NB4 (cell line): ENCODE measurements at regions not wholly inside any gene's neighbourhood (a gene's known extent, or its start where the extent isn't known, plus 50 kb on each side); places are given as distances from the start of the nearest gene placed in this dataset.

Source experiments
- DNase-seq: peaks from one replicate; pipeline ENCODE4 v3.0.0; 2010; ENCODE audit warnings: low read depth
- H3K4me3 ChIP-seq: one replicate; pipeline ENCODE4 v1.5.1; 2011; ENCODE audit warnings: mild to moderate bottlenecking, low read depth, low read length, moderate library complexity
- CTCF ChIP-seq: IDR thresholded peaks from one replicate; pipeline ENCODE4 v1.5.1; 2012; ENCODE audit warnings: low read depth, low read length
- MAX ChIP-seq: IDR thresholded peaks from 2 replicates; pipeline ENCODE4 v1.6.1; 2011; ENCODE audit warnings: low read depth, low read length
- MYC ChIP-seq: IDR thresholded peaks from 2 replicates; pipeline ENCODE4 v1.6.1; 2011; ENCODE audit warnings: low read depth, low read length
- POLR2A ChIP-seq: IDR thresholded peaks from 2 replicates; pipeline ENCODE4 v1.6.1; 2011; ENCODE audit warnings: mild to moderate bottlenecking; ENCODE audit not compliant: insufficient read length; ENCODE audit errors: extremely low read depth

- DNase-seq = no peak
- TF ChIP-seq MYC (no peak), MAX (no peak), POLR2A (no peak), CTCF (no peak)
- H3K4me3 ChIP-seq = no peak overlapping the region
Measured at GRCh38 chr3:69675786-69676530, 63.3 kb upstream of the MITF start.

GRCh38 chr3:69674752-69675151 lies 64.5 kb upstream of the MITF start:
- H3K4me3 ChIP-seq = no peak overlapping the region
- no peak for TF ChIP-seq MYC
- no peak for TF ChIP-seq MAX
- no peak for TF ChIP-seq POLR2A
- TF ChIP-seq CTCF = no peak
- DNase-seq = no peak

GRCh38 chr3:69671082-69671952 lies 67.9 kb upstream of the MITF start:
- DNase-seq = peak; percentile 37
- H3K4me3 ChIP-seq = no peak overlapping the region
- TF ChIP-seq MYC = no peak
- peak; percentile 42 for TF ChIP-seq CTCF

GRCh38 chr3:69669070-69669469 lies 70.2 kb upstream of the MITF start:
- H3K4me3 ChIP-seq = no peak overlapping the region
- TF ChIP-seq CTCF = no peak
- no peak for TF ChIP-seq MYC
- no peak for TF ChIP-seq MAX
- TF ChIP-seq POLR2A = no peak
- no peak for DNase-seq

GRCh38 chr3:69665026-69665737 lies 74.1 kb upstream of the MITF start:
- no peak for DNase-seq
- no peak for TF ChIP-seq POLR2A
- TF ChIP-seq CTCF = no peak
- TF ChIP-seq MYC = no peak
- no peak for TF ChIP-seq MAX
- no peak overlapping the region for H3K4me3 ChIP-seq
